ENCODE measurements at regions not wholly inside any gene's neighbourhood (a gene's known extent, or its start where the extent isn't known, plus 50 kb on each side); places are given as distances from the start of the nearest gene placed in this dataset.

GRCh38 chr13:106799781-106800335 lies 231.9 kb upstream of the ARGLU1 start:
- Histone ChIP-seq H3K9me3 (ENCODE audit: insufficient read depth, low read depth, low read length) (no peaks in the 10 kb centered on the region; the same call in 1 of the 2 replicates), H3K9ac (ENCODE audit: low read depth, low read length, poor library complexity, severe bottlenecking) (no peak overlapping the region), H3K4me1 (ENCODE audit: insufficient read depth, low read length, poor library complexity, severe bottlenecking) (no peaks in the 10 kb centered on the region), H3K9me2 (replicated peaks; ENCODE audit: low read depth, low read length) (no peaks in the 10 kb centered on the region), H3K36me3 (ENCODE audit: insufficient read depth, low read length) (no peaks in the 10 kb centered on the region), H2AFZ (ENCODE audit: low read length) (no peak overlapping the region), H3K4me3 (ENCODE audit: low read length, poor library complexity, severe bottlenecking) (no peak overlapping the region), H4K20me1 (ENCODE audit: insufficient read depth, low read length, poor library complexity, severe bottlenecking) (no peaks in the 10 kb centered on the region), H3K4me2 (ENCODE audit: low read depth, low read length, poor library complexity, severe bottlenecking) (no peak overlapping the region), H3F3A (ENCODE audit: low read depth) (no peaks in the 10 kb centered on the region), H3K79me2 (ENCODE audit: insufficient read depth, low read length) (no peaks in the 10 kb centered on the region), H3K27me3 (ENCODE audit: insufficient read depth, low read length, poor library complexity, severe bottlenecking) (no peaks in the 10 kb centered on the region)
- no peak for TF ChIP-seq EZH2phosphoT487 (IDR thresholded peaks at IDR 0.05; ENCODE audit: borderline replicate concordance)
- TF ChIP-seq CTCF (conservative IDR thresholded peaks at IDR 0.05; ENCODE audit: low read length), result no peak

- Histone ChIP-seq H3F3A (ENCODE audit: low read depth) (no peaks in the 10 kb centered on the region), H3K79me2 (ENCODE audit: insufficient read depth, low read length) (no peaks in the 10 kb centered on the region), H2AFZ (ENCODE audit: low read length) (no peak overlapping the region), H3K9me2 (replicated peaks; ENCODE audit: low read depth, low read length) (no peaks in the 10 kb centered on the region), H3K4me2 (ENCODE audit: low read depth, low read length, poor library complexity, severe bottlenecking) (no peak overlapping the region), H3K9ac (ENCODE audit: low read depth, low read length, poor library complexity, severe bottlenecking) (no peak overlapping the region), H3K36me3 (ENCODE audit: insufficient read depth, low read length) (no peaks in the 10 kb centered on the region), H4K20me1 (ENCODE audit: insufficient read depth, low read length, poor library complexity, severe bottlenecking) (no peaks in the 10 kb centered on the region), H3K9me3 (ENCODE audit: insufficient read depth, low read depth, low read length) (no peaks in the 10 kb centered on the region; the same call in 1 of the 2 replicates), H3K4me3 (ENCODE audit: low read length, poor library complexity, severe bottlenecking) (no peak overlapping the region), H3K4me1 (ENCODE audit: insufficient read depth, low read length, poor library complexity, severe bottlenecking) (no peaks in the 10 kb centered on the region), H3K27me3 (ENCODE audit: insufficient read depth, low read length, poor library complexity, severe bottlenecking) (no peaks in the 10 kb centered on the region)
- no peak for TF ChIP-seq CTCF (conservative IDR thresholded peaks at IDR 0.05; ENCODE audit: low read length)
- no peak for TF ChIP-seq EZH2phosphoT487 (IDR thresholded peaks at IDR 0.05; ENCODE audit: borderline replicate concordance)
Measured at GRCh38 chr13:106797081-106797640, 229.2 kb upstream of the ARGLU1 start.

GRCh38 chr13:106796280-106797047 lies 228.5 kb upstream of the ARGLU1 start:
- H3K79me2 ChIP-seq (ENCODE audit: insufficient read depth, low read length), result no peaks in the 10 kb centered on the region
- no peaks in the 10 kb centered on the region for H3K4me1 ChIP-seq (ENCODE audit: insufficient read depth, low read length, poor library complexity, severe bottlenecking)
- no peaks in the 10 kb centered on the region for H4K20me1 ChIP-seq (ENCODE audit: insufficient read depth, low read length, poor library complexity, severe bottlenecking)
- H3K4me2 ChIP-seq (ENCODE audit: low read depth, low read length, poor library complexity, severe bottlenecking), result no peak overlapping the region
- no peak overlapping the region for H3K9ac ChIP-seq (ENCODE audit: low read depth, low read length, poor library complexity, severe bottlenecking)
- H3K27me3 ChIP-seq (ENCODE audit: insufficient read depth, low read length, poor library complexity, severe bottlenecking), result no peaks in the 10 kb centered on the region
- TF ChIP-seq CTCF (conservative IDR thresholded peaks at IDR 0.05; ENCODE audit: low read length) (no peak), EZH2phosphoT487 (IDR thresholded peaks at IDR 0.05; ENCODE audit: borderline replicate concordance) (no peak)
- no peaks in the 10 kb centered on the region for H3F3A ChIP-seq (ENCODE audit: low read depth)
- H3K36me3 ChIP-seq (ENCODE audit: insufficient read depth, low read length), result no peaks in the 10 kb centered on the region
- no peak overlapping the region for H3K4me3 ChIP-seq (ENCODE audit: low read length, poor library complexity, severe bottlenecking)
- no peaks in the 10 kb centered on the region; the same call in 1 of the 2 replicates for H3K9me3 ChIP-seq (ENCODE audit: insufficient read depth, low read depth, low read length)
- H3K9me2 ChIP-seq (replicated peaks; ENCODE audit: low read depth, low read length), result no peaks in the 10 kb centered on the region
- no peak overlapping the region for H2AFZ ChIP-seq (ENCODE audit: low read length)
